ENCODE measurements at regions not wholly inside any gene's neighbourhood (a gene's known extent, or its start where the extent isn't known, plus 50 kb on each side); places are given as distances from the start of the nearest gene placed in this dataset.

- Mint-ChIP-seq H3K27ac (no peak overlapping the region), H3K36me3 (ENCODE audit: low read depth) (no peaks in the 10 kb centered on the region), H3K4me3 (no peak overlapping the region), H3K4me1 (no peaks in the 10 kb centered on the region), H3K27me3 (ENCODE audit: low read depth, poor library complexity) (no peaks in the 10 kb centered on the region), H3K9me3 (no peaks in the 10 kb centered on the region)
- DNase-seq = no peak
- no peak for TF ChIP-seq CTCF (IDR thresholded peaks at IDR 0.05)
Observed at GRCh38 chr12:28799348-28799747, 349.7 kb upstream of the FAR2 start.

GRCh38 chr12:28800129-28800528, 348.9 kb upstream of the FAR2 start:
- Mint-ChIP-seq H3K4me1 (no peaks in the 10 kb centered on the region), H3K27me3 (ENCODE audit: low read depth, poor library complexity) (no peaks in the 10 kb centered on the region), H3K36me3 (ENCODE audit: low read depth) (no peaks in the 10 kb centered on the region), H3K9me3 (no peaks in the 10 kb centered on the region), H3K4me3 (no peak overlapping the region), H3K27ac (no peak overlapping the region)
- no peak for TF ChIP-seq CTCF (IDR thresholded peaks at IDR 0.05)
- DNase-seq = no peak

GRCh38 chr12:28802706-28803438, 346.2 kb upstream of the FAR2 start:
- DNase-seq = no peak
- Mint-ChIP-seq H3K27me3 (ENCODE audit: low read depth, poor library complexity) (no peaks in the 10 kb centered on the region), H3K36me3 (ENCODE audit: low read depth) (no peaks in the 10 kb centered on the region), H3K27ac (no peak overlapping the region), H3K9me3 (no peaks in the 10 kb centered on the region), H3K4me1 (no peaks in the 10 kb centered on the region), H3K4me3 (no peak overlapping the region)
- no peak for TF ChIP-seq CTCF (IDR thresholded peaks at IDR 0.05)

GRCh38 chr12:28807535-28807934, 341.5 kb upstream of the FAR2 start:
- H3K36me3 Mint-ChIP-seq (ENCODE audit: low read depth) = no peaks in the 10 kb centered on the region
- H3K27ac Mint-ChIP-seq = no peak overlapping the region
- peaks cover 15% of the 10 kb centered on the region for H3K9me3 Mint-ChIP-seq
- no peak for TF ChIP-seq CTCF (IDR thresholded peaks at IDR 0.05)
- no peaks in the 10 kb centered on the region for H3K27me3 Mint-ChIP-seq (ENCODE audit: low read depth, poor library complexity)
- DNase-seq = no peak
- H3K4me3 Mint-ChIP-seq = no peak overlapping the region
- H3K4me1 Mint-ChIP-seq = no peaks in the 10 kb centered on the region

- Mint-ChIP-seq H3K9me3 (peaks cover 15% of the 10 kb centered on the region), H3K36me3 (ENCODE audit: low read depth) (no peaks in the 10 kb centered on the region), H3K27ac (no peak overlapping the region), H3K4me3 (no peak overlapping the region), H3K27me3 (ENCODE audit: low read depth, poor library complexity) (no peaks in the 10 kb centered on the region), H3K4me1 (no peaks in the 10 kb centered on the region)
- DNase-seq = no peak
- TF ChIP-seq CTCF (IDR thresholded peaks at IDR 0.05) = no peak
Observed at GRCh38 chr12:28811457-28811856, 337.6 kb upstream of the FAR2 start.

- no peak overlapping the region for H3K4me3 Mint-ChIP-seq
- no peak for TF ChIP-seq CTCF (IDR thresholded peaks at IDR 0.05)
- no peaks in the 10 kb centered on the region for H3K4me1 Mint-ChIP-seq
- no peak for DNase-seq
- H3K9me3 Mint-ChIP-seq = peaks cover 7% of the 10 kb centered on the region
- H3K27ac Mint-ChIP-seq = no peak overlapping the region
- no peaks in the 10 kb centered on the region for H3K27me3 Mint-ChIP-seq (ENCODE audit: low read depth, poor library complexity)
- no peaks in the 10 kb centered on the region for H3K36me3 Mint-ChIP-seq (ENCODE audit: low read depth)
Observed at GRCh38 chr12:28814246-28814645, 334.8 kb upstream of the FAR2 start.

Data from nephron progenitor cell (in vitro differentiated cells).